ENCODE measurements at regions not wholly inside any gene's neighbourhood (a gene's known extent, or its start where the extent isn't known, plus 50 kb on each side); places are given as distances from the start of the nearest gene placed in this dataset.

GRCh38 chr7:52154382-52154781 is 837.8 kb upstream of the COBL start:
- H3K4me1 ChIP-seq (replicated peaks in 1 of 4; ENCODE audit: control insufficient read depth in 3 of 4, insufficient read depth in 4 of 4, low read length in 3 of 4) = no peaks in the 10 kb centered on the region
- H3K27me3 ChIP-seq (replicated peaks in 1 of 4; ENCODE audit: control insufficient read depth in 3 of 4, extremely low read depth in 1 of 4, insufficient read depth in 3 of 4, low read length in 3 of 4) = no peaks in the 10 kb centered on the region
- no peaks in the 10 kb centered on the region for H3K79me1 ChIP-seq (ENCODE audit: low read depth, low read length)
- 88% methylated on average over 2 of the region's 2 CpGs; no CpG with 5 or more reads in 1 of the 2 experiments for WGBS, 2 experiments (ENCODE audit: extremely low coverage in 1 of 2, insufficient coverage in 1 of 2, insufficient read length in 1 of 2, insufficient replicate concordance in 2 of 2, low coverage in 1 of 2, low lambda C conversion rate in 2 of 2, missing lambda C conversion rate in 1 of 2)
- H2BK12ac ChIP-seq (ENCODE audit: low read depth, low read length) = no peak overlapping the region
- TF ChIP-seq CTBP2 (IDR thresholded peaks at IDR 0.05; ENCODE audit: borderline replicate concordance, insufficient read depth, insufficient read length, low read length) = no peak
- no peak for TF ChIP-seq ATF2 (IDR thresholded peaks at IDR 0.05; ENCODE audit: low read length)
- peak in 1 of 2 experiments; percentile 30; a peak in 3 of 4 replicates for TF ChIP-seq RAD21 (IDR thresholded peaks at IDR 0.05 in 1 of 2, conservative IDR thresholded peaks at IDR 0.05 in 1 of 2; ENCODE audit: low read depth in 2 of 2, low read length in 2 of 2)
- peak in 1 of 3 experiments; percentile 46; a peak in 1 of 4 replicates for TF ChIP-seq CTCF (IDR thresholded peaks at IDR 0.05; ENCODE audit: control extremely low read depth in 1 of 3, insufficient read depth in 1 of 3, low read depth in 1 of 3, low read length in 3 of 3)
- H3K4me3 ChIP-seq (ENCODE audit: extremely low read depth in 1 of 4, insufficient read depth in 2 of 4, low read depth in 3 of 4, low read length in 4 of 4) = no peak overlapping the region
- H3K79me2 ChIP-seq (ENCODE audit: control insufficient read depth in 1 of 2, insufficient read depth in 2 of 2, low read length in 2 of 2) = no peaks in the 10 kb centered on the region
- H2BK120ac ChIP-seq (replicated peaks; ENCODE audit: low read depth, low read length) = no peak overlapping the region
- FAIRE-seq (peak; percentile 85), DNase-seq (ENCODE audit: low read depth in 1 of 2, low spot score in 2 of 2) (no peak)
- H4K20me1 ChIP-seq (replicated peaks in 1 of 2; ENCODE audit: control insufficient read depth in 1 of 2, insufficient read depth in 2 of 2, low read length in 2 of 2) = no peaks in the 10 kb centered on the region
- no peak overlapping the region for H2AFZ ChIP-seq (ENCODE audit: low read length)
- POLR2A ChIA-PET (ENCODE audit: partially characterized antibody) = no interaction called here
- no peak overlapping the region for H4K8ac ChIP-seq (ENCODE audit: extremely low read depth, insufficient read depth, low read length)
- no peak overlapping the region for H2BK20ac ChIP-seq (ENCODE audit: low read length)
- H3K9ac ChIP-seq (replicated peaks in 1 of 4; ENCODE audit: extremely low read depth in 1 of 4, low read depth in 3 of 4, low read length in 3 of 4) = no peak overlapping the region
- no peak overlapping the region for H2AK5ac ChIP-seq (ENCODE audit: low read depth, low read length)
- no peak overlapping the region for H3K4ac ChIP-seq (replicated peaks; ENCODE audit: insufficient read length, low read depth, low read length)
- H3K23ac ChIP-seq (ENCODE audit: insufficient read length) = no peak overlapping the region
- H3K36me3 ChIP-seq (ENCODE audit: control insufficient read depth in 2 of 4, insufficient read depth in 4 of 4, low read length in 3 of 4) = no peaks in the 10 kb centered on the region
- no peak overlapping the region for H4K5ac ChIP-seq (ENCODE audit: insufficient read length, low read depth, low read length)
- no peak overlapping the region for H3K56ac ChIP-seq (replicated peaks; ENCODE audit: insufficient read length, low read depth, low read length)
- H3K23me2 ChIP-seq (ENCODE audit: low read depth, low read length) = no peaks in the 10 kb centered on the region
- H4K91ac ChIP-seq (replicated peaks; ENCODE audit: insufficient read length, low read length) = no peak overlapping the region
- no peak overlapping the region for H3K18ac ChIP-seq (ENCODE audit: extremely low read depth, low read length)
- H3K14ac ChIP-seq (ENCODE audit: insufficient read length) = no peak overlapping the region
- H2BK5ac ChIP-seq (ENCODE audit: low read depth, low read length) = no peak overlapping the region
- CTCF ChIA-PET (ENCODE audit: partially characterized antibody) = no interaction called here
- peaks cover 0 to 2% of the 10 kb centered on the region in 2 experiments; a peak in 1 of 4 replicates for H3K9me3 ChIP-seq (ENCODE audit: insufficient read depth in 2 of 2, low read depth in 1 of 2, low read length in 1 of 2)
- H3K27ac ChIP-seq (ENCODE audit: low read depth, low read length) = no peak overlapping the region
- H3K4me2 ChIP-seq (ENCODE audit: insufficient read depth in 1 of 2, low read depth in 2 of 2, low read length in 2 of 2) = no peak overlapping the region
- H2BK15ac ChIP-seq (ENCODE audit: low read length) = no peak overlapping the region

Data from H1 (cell line).